SU-DHL-6 (cell line): ENCODE measurements at regions not wholly inside any gene's neighbourhood (a gene's known extent, or its start where the extent isn't known, plus 50 kb on each side); places are given as distances from the start of the nearest gene placed in this dataset.

Experiments
- H2AFZ ChIP-seq: fragments of 200-600 bp; sonication (generic); 2 replicates; pipeline ENCODE4 v1.6.1; 2014; ENCODE audit warnings: low read depth, mild to moderate bottlenecking, moderate library complexity, mixed read lengths, antibody characterized with exemption, low read length; ENCODE audit not compliant: severe bottlenecking
- H3F3A ChIP-seq: fragments of 200-600 bp; shearing (Covaris generic); 2 replicates; pipeline ENCODE4 v1.6.0; 2016; ENCODE audit warnings: antibody characterized with exemption, mild to moderate bottlenecking; ENCODE audit not compliant: insufficient read depth
- H3K27ac ChIP-seq: fragments of 200-600 bp; sonication (generic); 2 replicates; pipeline ENCODE4 v1.5.1; 2016; ENCODE audit warnings: low read depth, mild to moderate bottlenecking, low read length, moderate library complexity, mixed read lengths
- H3K27me3 ChIP-seq: fragments of 200-600 bp; sonication (generic), shearing (Covaris generic); 2 replicates; pipeline ENCODE4 v1.6.0; 2014; ENCODE audit warnings: mild to moderate bottlenecking, low read length
- H3K36me3 ChIP-seq: fragments of 200-600 bp; sonication (generic); 2 replicates; pipeline ENCODE4 v1.6.1; 2014; ENCODE audit warnings: mild to moderate bottlenecking, low read length, mixed read lengths
- H3K4me2 ChIP-seq: fragments of 300-600, 200-600 bp; shearing (Covaris generic), sonication (generic); 2 replicates; pipeline ENCODE4 v1.6.0; 2014; ENCODE audit warnings: low read length, low read depth, mild to moderate bottlenecking; ENCODE audit not compliant: poor library complexity, severe bottlenecking
- H3K4me3 ChIP-seq: fragments of 200-600 bp; sonication (generic); 2 replicates; pipeline ENCODE4 v1.5.1; 2014; ENCODE audit warnings: antibody characterized with exemption, low read length, mild to moderate bottlenecking, mixed read lengths; ENCODE audit not compliant: insufficient read depth, poor library complexity, severe bottlenecking
- H3K79me2 ChIP-seq: fragments of 200-600 bp; sonication (generic); 2 replicates; pipeline ENCODE4 v1.6.1; 2014; ENCODE audit warnings: mild to moderate bottlenecking, low read length, moderate library complexity; ENCODE audit not compliant: insufficient read depth
- H3K9ac ChIP-seq: fragments of 200-600 bp; sonication (generic); 2 replicates; pipeline ENCODE4 v1.7.0; 2014; ENCODE audit warnings: mild to moderate bottlenecking, low read length
- H3K9me2 ChIP-seq: fragments of 200-600 bp; sonication (generic); replicated peaks from 2 replicates; pipeline ENCODE4 v1.6.1; 2014; ENCODE audit warnings: low read length; ENCODE audit not compliant: insufficient read depth
- H3K9me3 ChIP-seq: fragments of 200-600 bp; sonication (generic); 2 replicates; pipeline ENCODE4 v1.6.1; 2014; ENCODE audit warnings: low read length, mixed read lengths; ENCODE audit not compliant: insufficient read depth
- H4K20me1 ChIP-seq: fragments of 200-600 bp; sonication (generic); 2 replicates; pipeline ENCODE4 v1.6.1; 2014; ENCODE audit warnings: low read depth, mild to moderate bottlenecking, antibody characterized with exemption, low read length, moderate library complexity, mixed read lengths
- CTCF ChIP-seq: fragments of 200-600 bp; sonication (generic); IDR thresholded peaks from one replicate; pipeline ENCODE4 v1.5.1; 2017; ENCODE audit warnings: antibody characterized with exemption, mild to moderate bottlenecking, low read length, moderate library complexity; ENCODE audit not compliant: insufficient read depth, poor library complexity, severe bottlenecking
- EZH2phosphoT487 ChIP-seq: fragments of 200-600 bp; sonication (generic), shearing (Covaris generic); conservative IDR thresholded peaks from 2 replicates; pipeline ENCODE4 v1.6.1; 2018; ENCODE audit warnings: mild to moderate bottlenecking, antibody characterized with exemption, low read length, moderate library complexity, mixed read lengths

- no peaks in the 10 kb centered on the region for H3K79me2 ChIP-seq
- no peak overlapping the region for H3K27ac ChIP-seq
- H4K20me1 ChIP-seq: no peaks in the 10 kb centered on the region
- no peak overlapping the region for H3K4me3 ChIP-seq
- TF ChIP-seq EZH2phosphoT487 (no peak), CTCF (no peak)
- H3K27me3 ChIP-seq: no peaks in the 10 kb centered on the region
- no peaks in the 10 kb centered on the region for H3K9me2 ChIP-seq
- no peaks in the 10 kb centered on the region for H3K9me3 ChIP-seq
- no peak overlapping the region for H3K4me2 ChIP-seq
- no peak overlapping the region for H2AFZ ChIP-seq
- no peak overlapping the region for H3K9ac ChIP-seq
- no peaks in the 10 kb centered on the region for H3F3A ChIP-seq
- H3K36me3 ChIP-seq: no peaks in the 10 kb centered on the region
These were observed 288.6 kb upstream of the DAB2 start for GRCh38 chr5:39713250-39713916.

GRCh38 chr5:39712316-39713249, 287.8 kb upstream of the DAB2 start:
- H3K36me3 ChIP-seq: no peaks in the 10 kb centered on the region
- TF ChIP-seq EZH2phosphoT487 (no peak), CTCF (no peak)
- H4K20me1 ChIP-seq: no peaks in the 10 kb centered on the region
- no peaks in the 10 kb centered on the region for H3K27me3 ChIP-seq
- no peaks in the 10 kb centered on the region for H3K79me2 ChIP-seq
- H3K9me2 ChIP-seq: no peaks in the 10 kb centered on the region
- H3K9ac ChIP-seq: no peak overlapping the region
- no peaks in the 10 kb centered on the region for H3K9me3 ChIP-seq
- H3F3A ChIP-seq: no peaks in the 10 kb centered on the region
- H2AFZ ChIP-seq: no peak overlapping the region
- no peak overlapping the region for H3K4me3 ChIP-seq
- H3K4me2 ChIP-seq: no peak overlapping the region
- no peak overlapping the region for H3K27ac ChIP-seq

GRCh38 chr5:39711821-39712220, 287.0 kb upstream of the DAB2 start:
- Histone ChIP-seq H3K27ac (no peak overlapping the region), H3K9me2 (no peaks in the 10 kb centered on the region), H3K9ac (no peak overlapping the region), H3K4me3 (no peak overlapping the region), H2AFZ (no peak overlapping the region), H3K4me2 (no peak overlapping the region), H4K20me1 (no peaks in the 10 kb centered on the region), H3K36me3 (no peaks in the 10 kb centered on the region), H3K79me2 (no peaks in the 10 kb centered on the region), H3F3A (no peaks in the 10 kb centered on the region), H3K9me3 (no peaks in the 10 kb centered on the region), H3K27me3 (no peaks in the 10 kb centered on the region)
- no peak for TF ChIP-seq CTCF
- no peak for TF ChIP-seq EZH2phosphoT487
